Stimulated activated CD4-positive, alpha-beta T cell treated with anti-CD3 and anti-CD28 coated beads, Interleukin-1b, Interleukin-23, amount 100 ng/mL, for 4 hours (primary cell): ENCODE measurements at regions not wholly inside any gene's neighbourhood (a gene's known extent, or its start where the extent isn't known, plus 50 kb on each side); places are given as distances from the start of the nearest gene placed in this dataset.

Experiments used
- DNase-seq, 2 donors: peaks; one replicate each; pipeline ENCODE4 v3.0.0-alpha.2; 2020; ENCODE audit warnings: low read depth in 2 of 2

- no peak for DNase-seq
Observed at GRCh38 chr5:5558638-5559527, 136.4 kb downstream of the ICE1 start.

GRCh38 chr5:5558102-5558501 lies 135.6 kb downstream of the ICE1 start:
- no peak for DNase-seq

- DNase-seq: no peak
Observed at GRCh38 chr5:5551499-5551898, 129.0 kb downstream of the ICE1 start.

- no peak for DNase-seq
Observed at GRCh38 chr5:5546408-5546807, 123.9 kb downstream of the ICE1 start.

GRCh38 chr5:5544094-5544663 lies 121.7 kb downstream of the ICE1 start:
- no peak for DNase-seq

- DNase-seq: no peak
Observed at GRCh38 chr5:5542654-5543053, 120.2 kb downstream of the ICE1 start.

GRCh38 chr5:5540065-5540464 lies 117.6 kb downstream of the ICE1 start:
- DNase-seq: no peak
